GM21447 (cell line): ENCODE measurements at regions not wholly inside any gene's neighbourhood (a gene's known extent, or its start where the extent isn't known, plus 50 kb on each side); places are given as distances from the start of the nearest gene placed in this dataset.

Experiments used
- ATAC-seq: cut with Tn5 transposase; IDR thresholded peaks from one replicate; pipeline ENCODE4 v1.9.1; 2021; ENCODE audit not compliant: unreplicated experiment

GRCh38 chr18:60552948-60553347 lies 180.4 kb upstream of the MC4R start:
- ATAC-seq = no peak

- ATAC-seq = no peak
Measured at GRCh38 chr18:60554967-60555366, 182.4 kb upstream of the MC4R start.

DNA sequence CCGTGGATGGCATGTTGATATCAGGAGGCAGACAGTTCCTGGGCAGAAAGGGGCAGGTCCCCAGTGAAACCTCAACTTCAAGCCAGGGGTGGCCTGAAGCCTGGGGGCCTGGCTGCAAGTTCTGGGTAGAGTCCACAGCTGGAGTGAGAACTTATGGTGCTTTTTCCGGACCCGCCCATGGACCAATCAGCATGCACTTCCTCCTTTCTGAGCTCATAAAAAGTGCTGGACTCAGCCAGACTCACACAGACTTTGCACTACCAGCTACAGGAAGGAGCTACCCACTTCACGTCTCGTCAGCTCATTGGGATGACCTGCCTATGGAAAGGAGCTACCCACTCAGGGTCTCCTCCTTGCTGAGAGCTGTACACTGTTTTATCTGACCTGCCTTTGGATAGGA lies 183.1 kb upstream of the MC4R start:
- no peak for ATAC-seq

DNA sequence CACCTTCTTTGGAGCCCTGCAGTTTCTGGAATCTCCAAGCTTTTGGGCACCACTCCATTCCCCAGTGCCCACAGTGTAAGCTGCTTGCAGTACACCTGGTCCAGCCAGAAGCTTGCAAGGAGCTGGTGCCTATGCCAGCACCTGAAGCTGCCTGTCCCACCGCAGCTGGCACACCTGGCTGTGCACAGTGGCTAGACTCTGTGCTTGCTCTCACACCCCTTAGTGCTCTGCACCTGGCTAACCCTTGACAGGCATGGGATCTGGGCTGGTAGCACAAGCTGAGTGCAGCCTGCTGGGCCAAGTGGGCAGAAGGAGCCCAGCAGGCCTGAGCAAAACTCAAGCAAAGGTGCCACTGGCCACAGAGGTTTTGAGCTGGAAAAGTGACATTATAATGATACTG lies 183.8 kb upstream of the MC4R start:
- no peak for ATAC-seq

DNA sequence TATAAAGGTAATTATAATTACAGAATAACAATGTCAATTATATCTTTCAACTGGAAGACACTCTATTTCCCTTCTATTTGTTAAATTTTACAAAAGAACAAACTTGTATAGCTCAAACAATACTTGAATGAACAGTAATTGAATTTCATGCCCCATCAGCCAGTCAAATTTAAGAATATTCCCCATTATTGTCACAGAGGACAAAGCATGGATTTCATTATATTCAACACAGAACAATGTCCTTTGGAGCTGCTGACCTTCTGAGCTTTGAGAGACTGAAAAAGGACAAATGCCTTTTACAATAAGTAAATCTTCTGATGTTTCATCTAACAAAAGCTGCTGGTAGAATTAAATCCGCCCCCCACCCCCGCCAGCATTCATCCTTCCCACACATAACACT lies 187.5 kb upstream of the MC4R start:
- no peak for ATAC-seq

DNA sequence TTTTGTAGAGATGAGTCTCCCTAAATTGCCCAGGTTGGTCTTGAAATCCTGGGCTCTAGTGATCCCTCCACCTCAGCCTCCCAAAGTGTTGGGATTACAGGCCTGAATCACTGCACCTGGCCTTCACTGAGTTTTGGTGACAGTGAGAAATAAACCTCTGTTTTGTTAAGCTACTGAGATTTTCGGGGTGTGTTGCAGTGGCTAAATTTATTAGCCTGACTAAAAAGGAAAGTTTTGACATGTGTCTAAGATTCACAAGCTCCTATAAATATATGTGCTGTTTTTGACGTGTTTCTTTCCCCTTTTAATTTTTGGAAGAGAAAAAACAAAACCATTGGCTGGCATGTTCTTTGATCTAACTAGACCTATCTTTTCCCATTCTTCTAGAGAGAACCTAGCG lies 190.5 kb upstream of the MC4R start:
- no peak for ATAC-seq

- no peak for ATAC-seq
Measured at GRCh38 chr18:60568220-60568619, 195.6 kb upstream of the MC4R start.

GRCh38 chr18:60570172-60570571 lies 197.6 kb upstream of the MC4R start:
- ATAC-seq = no peak

GRCh38 chr18:60577457-60577856 lies 204.9 kb upstream of the MC4R start:
- ATAC-seq = no peak

GRCh38 chr18:60585670-60586069 lies 213.1 kb upstream of the MC4R start:
- ATAC-seq = no peak

- no peak for ATAC-seq
Measured at GRCh38 chr18:60593249-60593648, 220.7 kb upstream of the MC4R start.

GRCh38 chr18:60596928-60597327 lies 224.4 kb upstream of the MC4R start:
- no peak for ATAC-seq

- peak; percentile 96 for ATAC-seq
Measured at GRCh38 chr18:60599267-60599666, 226.7 kb upstream of the MC4R start.

- no peak for ATAC-seq
Measured at GRCh38 chr18:60599995-60600394, 227.4 kb upstream of the MC4R start.

DNA sequence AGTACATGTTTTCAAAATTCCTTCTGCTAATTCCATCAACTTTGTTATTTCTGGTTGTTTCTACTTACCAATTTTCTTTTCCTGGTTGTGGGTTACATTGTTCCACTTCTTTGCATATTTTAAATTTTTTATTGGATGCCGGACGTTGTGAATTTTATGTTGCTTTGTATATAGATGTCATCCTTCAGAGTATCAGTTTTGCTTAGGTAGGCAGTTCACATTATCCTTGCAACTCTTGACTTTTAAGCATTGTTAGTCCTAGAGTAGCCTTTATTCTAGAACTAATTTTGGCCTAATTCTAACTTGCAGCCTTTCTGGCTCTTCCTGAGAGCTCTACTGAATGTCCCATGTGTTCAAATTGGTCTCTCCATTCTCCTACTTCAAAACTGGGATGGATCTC lies 228.7 kb upstream of the MC4R start:
- no peak for ATAC-seq

- no peak for ATAC-seq
Measured at GRCh38 chr18:60623331-60623730, 250.8 kb upstream of the MC4R start.

DNA sequence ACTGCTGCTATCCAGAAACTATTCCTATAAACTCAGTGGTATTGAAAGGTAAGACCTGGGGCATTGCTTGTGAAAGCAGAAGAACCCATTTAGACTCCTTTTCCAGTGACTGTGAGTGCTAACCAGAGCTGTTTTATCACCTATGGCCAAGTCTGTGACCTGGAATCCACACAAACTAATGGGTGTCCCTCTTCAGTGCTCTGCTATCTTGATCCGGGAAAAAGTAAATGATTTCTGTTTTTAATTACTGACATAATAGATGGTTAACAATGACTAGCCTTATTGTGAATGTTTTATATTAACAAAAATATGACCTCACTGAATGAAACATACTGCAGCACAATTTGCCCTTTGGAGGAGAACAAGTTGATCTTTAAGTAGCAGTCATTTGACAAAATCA lies 251.6 kb upstream of the MC4R start:
- no peak for ATAC-seq

DNA sequence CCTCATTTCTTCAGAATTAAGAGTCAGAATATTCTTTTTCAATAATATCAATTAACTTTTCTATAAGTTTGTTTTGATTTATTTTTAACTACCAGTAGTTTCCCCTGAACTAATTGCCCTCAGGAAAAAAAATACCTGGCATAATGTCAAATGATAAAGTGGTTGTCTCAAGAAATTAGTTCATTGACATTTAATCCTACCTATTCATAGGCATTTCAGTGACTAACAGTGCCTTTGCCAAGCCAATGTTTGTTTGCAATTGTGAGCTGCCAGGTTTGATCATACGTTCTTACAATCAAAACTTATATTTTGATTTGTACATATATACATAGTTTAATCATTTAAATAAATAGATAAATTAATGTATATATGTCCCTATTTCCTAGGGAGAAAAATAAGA lies 267.3 kb upstream of the MC4R start:
- ATAC-seq = no peak

GRCh38 chr18:60643009-60643408 lies 270.4 kb upstream of the MC4R start:
- ATAC-seq = no peak

GRCh38 chr18:60646725-60647124 lies 274.1 kb upstream of the MC4R start:
- no peak for ATAC-seq

GRCh38 chr18:60649107-60649506 lies 276.5 kb upstream of the MC4R start:
- peak; percentile 89 for ATAC-seq

GRCh38 chr18:60649842-60650536 lies 277.4 kb upstream of the MC4R start:
- no peak for ATAC-seq

DNA sequence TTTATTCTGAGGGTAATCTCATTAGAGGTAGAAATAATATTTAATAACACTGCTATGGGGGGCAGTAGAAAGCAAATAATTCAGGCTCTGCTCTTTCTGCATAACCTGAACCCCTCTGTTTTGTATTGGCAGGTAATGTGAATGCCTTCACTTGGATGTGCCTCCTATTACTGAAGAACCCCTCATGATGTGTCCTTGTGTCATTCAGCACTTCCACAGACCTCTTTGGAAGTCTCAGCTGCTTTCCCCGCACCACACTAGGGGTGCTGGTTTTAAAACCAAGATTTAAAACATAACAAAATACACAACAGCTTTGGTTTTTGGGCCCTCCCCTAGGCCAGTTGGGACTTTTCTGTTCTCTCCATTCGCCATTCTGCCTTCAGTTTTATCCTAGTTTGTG lies 281.7 kb upstream of the MC4R start:
- no peak for ATAC-seq
